DMS 273 (cell line): ENCODE measurements at regions not wholly inside any gene's neighbourhood (a gene's known extent, or its start where the extent isn't known, plus 50 kb on each side); places are given as distances from the start of the nearest gene placed in this dataset.

ENCODE experiments used
- DNase-seq: peaks from one replicate; lab custom pipeline; 2025; ENCODE audit not compliant: unreplicated experiment; lab: John Stamatoyannopoulos, UW

DNA sequence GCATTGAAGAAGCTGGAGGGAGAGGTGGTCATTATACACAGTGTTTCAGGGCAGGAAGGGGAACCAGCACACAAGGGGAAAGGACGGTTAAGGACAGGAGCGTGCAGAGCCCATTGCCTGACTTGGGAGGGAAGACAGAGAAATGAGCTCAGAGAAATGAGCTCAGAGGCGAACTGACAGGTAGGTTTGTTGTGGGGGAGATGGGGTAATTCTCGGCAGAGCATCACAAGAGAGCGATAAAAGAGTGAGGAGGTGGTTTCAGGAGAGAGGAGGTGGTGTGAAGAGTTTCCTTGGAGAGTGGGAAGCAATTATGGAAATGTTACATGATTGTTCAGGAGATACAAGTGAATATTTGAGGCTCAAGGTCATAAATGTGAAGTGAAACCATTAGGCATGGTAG lies 61.0 kb downstream of the MRGPRX1 start:
- no peak for DNase-seq

DNA sequence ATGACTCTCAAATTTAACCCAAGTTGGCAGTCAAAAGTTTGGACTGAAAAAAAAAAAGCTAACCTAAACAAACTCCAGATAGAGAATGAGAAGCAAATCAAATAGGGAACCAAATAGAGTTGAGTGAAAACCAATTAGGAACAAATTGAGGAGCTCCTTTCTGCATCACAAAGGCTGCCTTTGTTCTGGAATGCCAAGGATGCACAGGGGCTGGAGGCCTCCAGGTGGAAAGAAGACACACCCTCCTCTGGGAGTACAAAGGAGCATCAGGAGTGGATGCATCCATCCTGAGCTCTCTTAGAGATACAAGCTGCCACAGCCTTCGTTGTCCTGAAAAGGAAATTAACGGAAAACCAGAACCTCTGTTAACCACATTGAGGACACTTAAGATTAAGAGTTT lies 73.3 kb downstream of the MRGPRX1 start:
- DNase-seq: no peak

DNA sequence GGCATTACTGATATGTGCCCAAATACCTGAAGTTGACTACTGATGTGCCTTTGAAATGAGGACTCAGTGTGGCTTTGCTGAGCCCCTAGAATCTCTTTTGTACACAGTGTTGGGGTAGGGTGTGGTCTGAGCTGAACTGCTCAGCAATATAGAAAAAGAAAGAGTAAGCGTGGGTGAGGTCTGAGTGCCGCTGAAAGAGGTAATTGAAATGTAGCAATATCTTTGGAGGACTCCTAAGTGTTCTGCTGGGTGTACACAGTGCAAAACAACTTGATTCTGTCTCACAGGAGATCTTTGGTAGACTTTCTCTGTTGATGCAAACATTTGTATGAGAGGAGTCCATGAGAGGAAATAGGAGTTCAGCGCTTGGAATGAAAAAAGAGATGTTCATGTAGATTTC lies 73.7 kb upstream of the PTPN5 start:
- no peak for DNase-seq

DNA sequence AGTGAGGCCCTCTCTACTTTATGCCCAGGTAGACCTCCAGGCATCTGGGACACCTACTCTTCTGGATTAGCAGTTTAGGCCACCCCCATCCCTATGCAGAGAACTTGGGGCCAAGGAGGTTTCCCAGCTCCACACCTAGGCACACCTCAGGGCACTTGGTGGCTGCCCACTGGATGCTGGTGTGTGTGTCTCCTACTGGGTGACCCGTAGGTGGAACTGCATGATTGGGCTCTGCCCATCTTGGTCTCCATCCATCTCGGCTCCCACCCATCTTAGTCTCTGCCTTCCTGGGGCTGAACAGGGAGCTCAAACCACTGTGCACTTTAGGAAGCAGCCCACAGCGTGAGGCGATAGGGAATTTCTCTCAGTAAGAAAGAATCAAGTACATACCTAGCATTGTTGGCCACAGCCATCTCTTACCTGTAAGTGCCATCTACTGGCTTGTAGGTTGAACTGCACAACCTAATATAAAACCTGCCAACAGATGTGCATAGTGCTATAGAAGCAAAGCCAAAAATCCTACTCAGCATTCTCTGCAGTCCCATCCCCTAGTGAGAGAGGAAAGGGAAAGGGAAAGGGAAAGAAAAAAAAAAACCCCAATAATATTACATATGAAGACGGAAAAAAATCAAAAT lies 61.6 kb upstream of the PTPN5 start:
- DNase-seq: peak; percentile 40

DNA sequence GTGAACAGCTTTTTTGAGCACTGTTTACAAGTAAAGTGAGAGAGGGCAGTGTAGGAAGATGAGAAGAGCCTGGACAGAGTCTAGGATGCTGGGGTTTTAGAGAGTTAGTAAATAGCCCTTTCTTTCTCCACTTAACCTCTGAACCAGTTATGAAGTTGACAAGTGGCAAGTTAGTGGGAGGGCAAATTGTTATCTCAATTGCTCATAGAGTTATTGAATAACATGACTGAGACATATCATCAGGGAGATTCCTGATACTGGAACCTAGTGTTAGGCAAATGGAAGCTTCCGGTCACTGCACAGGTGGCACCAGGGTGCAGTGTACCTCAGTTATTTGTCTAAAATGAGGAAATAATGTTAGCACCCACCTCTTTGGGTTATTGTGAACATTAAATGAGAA lies 57.8 kb upstream of the PTPN5 start:
- no peak for DNase-seq

DNA sequence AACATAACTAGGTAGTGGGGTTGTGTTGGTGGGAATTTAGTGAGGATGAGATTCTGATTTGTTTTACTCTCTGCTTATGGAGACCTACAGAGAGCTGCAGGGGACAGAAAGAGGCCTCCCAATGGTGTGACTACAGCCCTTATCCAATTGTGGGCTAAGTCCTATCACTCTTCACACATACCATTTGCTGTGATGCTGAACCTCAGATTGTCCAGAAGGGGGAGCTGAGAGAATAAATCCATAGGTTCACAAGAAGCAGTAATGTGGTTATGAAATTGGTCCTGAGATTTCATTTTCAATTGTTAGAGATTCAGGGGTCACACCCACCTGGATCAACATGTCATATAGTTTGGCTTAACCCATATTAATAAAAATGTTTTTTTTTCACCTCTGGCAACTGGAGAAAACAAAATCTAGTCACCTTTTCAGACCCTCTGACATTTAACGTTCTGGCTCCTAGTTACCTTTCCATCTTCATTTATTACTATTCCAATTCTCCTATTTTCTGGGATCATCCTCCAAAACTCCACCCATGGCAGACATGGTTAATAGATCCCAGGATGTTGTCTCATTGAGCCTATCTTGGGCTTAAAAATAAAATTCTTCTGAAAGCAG lies 53.3 kb upstream of the PTPN5 start:
- DNase-seq: peak; percentile 47
